Esophagus (tissue), 2 donors: ENCODE measurements at regions not wholly inside any gene's neighbourhood (a gene's known extent, or its start where the extent isn't known, plus 50 kb on each side); places are given as distances from the start of the nearest gene placed in this dataset.

Source experiments
- H3K27ac ChIP-seq, 2 donors: one replicate each; pipeline ENCODE4 v1.5.1; 2013; ENCODE audit warnings: low read depth in 2 of 2, mild to moderate bottlenecking in 2 of 2, inconsistent platforms in 1 of 2, low read length in 1 of 2, moderate library complexity in 1 of 2
- H3K27me3 ChIP-seq, 2 donors: one replicate each; pipeline ENCODE4 v1.6.1; 2013; ENCODE audit warnings: low read length in 2 of 2, control low read depth in 1 of 2, mild to moderate bottlenecking in 1 of 2; ENCODE audit not compliant: insufficient read depth in 2 of 2, control insufficient read depth in 1 of 2
- H3K36me3 ChIP-seq, 2 donors: one replicate each; pipeline ENCODE4 v1.6.1; 2013; ENCODE audit warnings: low read length in 1 of 2; ENCODE audit not compliant: control insufficient read depth in 2 of 2, insufficient read depth in 2 of 2
- H3K4me1 ChIP-seq, 2 donors: one replicate each; pipeline ENCODE4 v1.6.1; 2013; ENCODE audit warnings: low read length in 1 of 2; ENCODE audit not compliant: control insufficient read depth in 2 of 2, insufficient read depth in 2 of 2
- H3K4me3 ChIP-seq, 2 donors: one replicate each; pipeline ENCODE4 v1.5.1; 2013; ENCODE audit warnings: low read length in 2 of 2, mild to moderate bottlenecking in 2 of 2, low read depth in 1 of 2, moderate library complexity in 1 of 2
- H3K9me3 ChIP-seq, 2 donors: one replicate each; pipeline ENCODE4 v1.6.1; 2013; ENCODE audit warnings: mild to moderate bottlenecking in 2 of 2, low read depth in 1 of 2, low read length in 1 of 2, moderate library complexity in 1 of 2; ENCODE audit not compliant: control insufficient read depth in 2 of 2, insufficient read depth in 1 of 2
- WGBS, 2 donors: extraction: QIAGEN DNeasy Blood & Tissue Kit; methylation state at CpG; one replicate each; pipeline ENCODE4 v1.1.7; 2013; 5-methylcytosine and 5-hydroxymethylcytosine counted together
- donor health status: healthy with polysubstance abuse.
- donor health status: Bipolar disorder and iron deficiency.

DNA sequence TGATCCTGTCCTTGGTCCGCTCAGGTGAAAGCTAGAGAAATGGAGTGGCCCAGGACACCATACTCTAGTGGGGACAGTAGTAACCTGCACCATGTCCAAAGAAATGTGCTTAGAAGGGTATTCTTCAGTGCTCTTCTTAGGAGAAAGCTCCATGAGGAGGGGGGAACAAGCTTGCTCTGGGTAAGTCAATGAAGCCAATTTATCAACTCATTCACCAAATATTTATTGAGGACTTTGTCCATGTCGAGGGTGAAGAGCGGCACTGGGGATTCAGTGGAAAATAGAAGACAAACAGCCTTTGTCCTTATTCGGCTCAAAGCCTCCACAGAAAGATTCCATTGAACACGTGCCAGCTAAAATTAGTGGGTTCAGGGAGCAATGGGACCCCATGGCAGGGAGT lies 677.8 kb downstream of the BCL11B start:
- H3K9me3 ChIP-seq, result peaks cover 0 to 3% of the 10 kb centered on the region in 2 donors
- 73 to 84% methylated on average over 5 of the region's 5 CpGs for WGBS, 2 donors
- no peak overlapping the region for H3K4me3 ChIP-seq
- H3K27ac ChIP-seq, result no peak overlapping the region
- H3K27me3 ChIP-seq, result no peaks in the 10 kb centered on the region
- H3K36me3 ChIP-seq, result no peaks in the 10 kb centered on the region
- H3K4me1 ChIP-seq, result no peaks in the 10 kb centered on the region

DNA sequence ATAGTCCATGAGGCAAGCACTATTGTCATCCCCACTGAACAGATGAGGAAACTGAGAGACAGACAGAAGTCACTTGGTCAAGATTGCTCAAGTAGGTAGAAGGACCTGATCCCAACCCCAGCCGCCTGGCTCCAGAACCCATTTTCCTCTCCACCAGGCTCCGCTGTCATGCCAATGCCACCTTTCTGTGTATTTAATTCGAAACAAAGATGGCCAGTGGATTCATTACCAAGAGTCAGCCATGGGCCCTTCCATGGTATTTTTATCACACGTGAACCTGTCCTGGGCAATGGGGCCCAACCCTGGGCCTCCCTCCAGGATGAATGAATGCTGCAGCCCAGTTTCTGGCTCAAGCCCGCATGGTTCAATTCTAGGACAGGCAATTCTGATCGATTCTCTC lies 673.4 kb downstream of the BCL11B start:
- H3K9me3 ChIP-seq, result peaks cover 0 to 3% of the 10 kb centered on the region in 2 donors
- 85 to 91% methylated on average over 6 of the region's 6 CpGs for WGBS, 2 donors
- no peak overlapping the region for H3K27ac ChIP-seq
- no peaks in the 10 kb centered on the region for H3K36me3 ChIP-seq
- no peaks in the 10 kb centered on the region for H3K27me3 ChIP-seq
- H3K4me3 ChIP-seq, result no peak overlapping the region
- no peaks in the 10 kb centered on the region for H3K4me1 ChIP-seq

DNA sequence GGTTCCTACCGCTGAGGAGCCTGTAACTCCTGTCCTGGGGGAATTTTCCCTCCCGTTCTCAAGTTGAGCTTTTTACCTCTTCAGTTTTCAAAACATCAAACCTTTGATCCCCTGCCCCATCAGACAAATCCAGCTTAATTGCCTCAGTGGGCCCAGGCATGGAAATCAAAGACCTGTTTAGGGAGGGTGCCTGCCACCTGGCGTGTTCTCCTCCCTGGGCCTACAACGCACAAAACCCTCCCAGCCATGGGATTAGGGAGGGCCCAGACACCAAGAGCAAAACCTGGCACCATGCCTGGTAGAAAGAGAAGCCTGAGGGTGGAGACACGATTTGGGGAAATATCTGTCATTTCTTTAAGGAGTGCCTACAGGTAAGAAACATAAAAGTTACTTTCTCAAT lies 672.9 kb downstream of the BCL11B start:
- Histone ChIP-seq H3K9me3 (peaks cover 0 to 3% of the 10 kb centered on the region in 2 donors), H3K4me1 (no peaks in the 10 kb centered on the region), H3K36me3 (no peaks in the 10 kb centered on the region), H3K4me3 (no peak overlapping the region), H3K27me3 (no peaks in the 10 kb centered on the region), H3K27ac (no peak overlapping the region)
- WGBS, 2 donors, result 40 to 43% methylated on average over 5 of the region's 5 CpGs

DNA sequence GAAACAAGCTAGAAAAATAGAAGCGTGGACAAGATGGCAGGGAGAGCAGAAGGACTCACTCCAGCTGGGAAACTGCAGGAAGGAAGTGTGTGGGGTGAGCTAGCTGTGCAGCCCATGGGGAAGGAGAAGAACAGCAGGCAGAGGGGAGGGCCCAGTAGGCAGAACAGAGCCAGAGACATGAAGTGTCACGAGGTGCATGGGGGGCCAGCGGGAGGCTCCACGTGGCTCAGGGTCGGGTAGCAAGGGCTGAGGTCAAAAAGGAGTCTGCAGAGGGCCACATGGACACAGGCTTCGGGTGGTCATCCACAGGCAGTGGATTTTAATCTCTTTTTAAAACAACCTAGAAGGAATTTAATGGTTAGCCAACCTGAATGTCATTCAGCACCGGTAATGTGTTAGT lies 669.0 kb downstream of the BCL11B start:
- Histone ChIP-seq H3K4me1 (no peaks in the 10 kb centered on the region), H3K27me3 (no peaks in the 10 kb centered on the region)

DNA sequence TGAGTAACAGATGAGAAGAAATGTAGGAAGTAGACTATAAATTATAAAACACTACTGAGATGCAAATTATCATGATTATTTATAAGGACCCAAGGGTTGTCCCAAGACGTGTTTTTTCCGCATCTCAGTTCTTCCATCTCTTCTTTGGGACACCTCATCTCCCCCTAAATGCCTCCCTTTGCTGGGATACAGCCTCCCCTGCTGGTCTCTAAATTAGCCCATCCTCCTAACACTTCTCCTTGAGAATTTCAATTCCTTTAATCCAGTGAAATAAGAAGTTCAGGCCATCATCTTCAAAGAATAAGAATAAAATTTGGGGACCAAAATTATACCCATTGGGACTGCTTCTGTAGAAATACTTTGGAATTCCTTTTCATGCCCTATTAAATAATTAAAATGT lies 667.0 kb downstream of the BCL11B start:
- no peaks in the 10 kb centered on the region for H3K36me3 ChIP-seq
- H3K27ac ChIP-seq, result no peak overlapping the region
- 77 to 78% methylated on average over 2 of the region's 2 CpGs for WGBS, 2 donors
- no peak overlapping the region for H3K4me3 ChIP-seq
- H3K9me3 ChIP-seq, result no peaks in the 10 kb centered on the region
- no peaks in the 10 kb centered on the region for H3K27me3 ChIP-seq
- H3K4me1 ChIP-seq, result no peaks in the 10 kb centered on the region

More for the DNA sequence above, 669.0 kb downstream of the BCL11B start:
- Histone ChIP-seq H3K9me3 (no peaks in the 10 kb centered on the region), H3K36me3 (no peaks in the 10 kb centered on the region), H3K4me3 (no peak overlapping the region), H3K27ac (no peak overlapping the region)
- 50 to 77% methylated on average over 7 of the region's 7 CpGs for WGBS, 2 donors

DNA sequence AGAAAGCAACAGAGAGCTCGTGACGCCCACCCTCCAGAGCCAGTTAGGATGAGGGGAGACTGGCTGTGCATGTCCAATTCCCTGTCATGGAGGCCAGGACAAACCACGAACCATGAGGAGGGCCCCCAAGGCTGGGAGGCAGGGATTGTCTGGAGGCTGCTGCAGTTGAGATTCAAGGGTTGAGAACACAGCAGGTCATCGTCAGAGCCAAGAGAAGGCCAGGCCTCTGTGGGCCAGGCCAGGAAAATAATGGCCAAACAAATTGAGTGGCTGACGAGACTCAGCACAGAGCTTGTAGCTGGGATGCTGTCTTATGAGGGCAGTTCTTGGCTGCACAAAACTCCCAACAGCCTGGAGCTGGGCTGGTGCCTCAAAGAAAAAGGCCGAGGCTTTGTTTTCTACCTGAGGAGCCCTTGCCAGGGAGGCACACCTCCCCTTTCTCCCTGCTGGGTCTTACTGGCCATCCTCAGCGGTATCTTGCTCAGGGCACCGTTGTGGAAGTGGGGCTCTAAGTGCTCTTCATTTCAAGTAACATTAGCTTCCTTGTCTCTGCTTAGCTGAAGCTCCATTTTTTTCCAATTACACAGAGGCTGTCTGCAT lies 665.9 kb downstream of the BCL11B start:
- Histone ChIP-seq H3K4me3 (no peak overlapping the region), H3K27ac (no peak overlapping the region), H3K36me3 (no peaks in the 10 kb centered on the region), H3K9me3 (no peaks in the 10 kb centered on the region), H3K27me3 (no peaks in the 10 kb centered on the region), H3K4me1 (no peaks in the 10 kb centered on the region)
- WGBS, 2 donors, result 60% methylated on average over 8 of the region's 8 CpGs

DNA sequence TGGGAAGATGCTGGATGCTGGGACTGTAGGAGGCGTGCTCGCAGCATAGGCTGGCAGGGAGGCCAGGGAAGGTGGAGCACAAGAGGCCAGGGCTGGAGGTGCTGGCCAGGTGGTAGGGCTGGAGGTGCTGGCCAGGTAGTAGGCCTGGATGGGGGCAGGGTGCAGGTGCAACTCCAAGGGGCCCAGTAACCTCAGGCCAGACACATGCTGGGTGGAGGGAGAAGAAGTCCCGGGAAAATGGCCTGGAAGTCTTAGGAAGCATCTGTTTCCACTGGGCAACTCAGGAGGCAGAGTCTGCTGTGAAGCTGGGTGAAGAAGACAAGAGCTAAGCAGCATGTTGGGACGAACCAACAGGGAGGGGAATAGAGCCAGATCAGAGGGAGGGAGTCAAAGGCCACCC lies 665.2 kb downstream of the BCL11B start:
- Histone ChIP-seq H3K9me3 (no peaks in the 10 kb centered on the region), H3K36me3 (no peaks in the 10 kb centered on the region), H3K27me3 (no peaks in the 10 kb centered on the region), H3K4me1 (no peaks in the 10 kb centered on the region), H3K4me3 (no peak overlapping the region), H3K27ac (no peak overlapping the region)
- 74 to 84% methylated on average over 4 of the region's 4 CpGs for WGBS, 2 donors

DNA sequence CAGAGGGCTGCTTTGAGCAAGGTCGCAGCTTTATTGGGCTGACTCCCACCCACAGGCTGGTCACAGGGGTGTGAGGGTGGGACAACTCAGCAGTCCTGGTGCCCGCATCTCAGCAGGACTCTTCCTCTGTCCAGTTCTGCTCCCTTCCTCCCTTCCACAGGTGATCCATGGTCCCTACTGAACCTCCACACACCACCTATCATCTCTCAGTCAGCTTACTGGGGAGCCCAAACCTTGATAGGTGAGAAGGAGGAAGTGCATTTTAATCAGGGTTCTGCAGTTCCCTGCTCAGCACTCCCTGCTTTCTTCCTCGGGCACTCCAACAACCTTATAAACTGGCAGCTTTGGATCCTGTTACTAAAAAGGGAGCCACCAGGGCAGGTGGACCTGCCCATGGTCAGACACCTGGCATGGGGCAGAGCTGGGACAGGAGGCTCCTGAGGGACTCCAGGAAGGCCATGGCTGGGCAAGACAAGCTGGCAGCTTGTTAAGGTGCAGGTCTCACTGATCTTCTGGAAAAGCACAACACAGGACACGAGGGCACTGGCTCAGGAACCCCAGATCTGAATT lies 664.6 kb downstream of the BCL11B start:
- H3K27ac ChIP-seq, result no peak overlapping the region
- H3K4me3 ChIP-seq, result no peak overlapping the region
- H3K27me3 ChIP-seq, result no peaks in the 10 kb centered on the region
- WGBS, 2 donors, result 70 to 81% methylated on average over 4 of the region's 4 CpGs
- H3K4me1 ChIP-seq, result no peaks in the 10 kb centered on the region
- no peaks in the 10 kb centered on the region for H3K9me3 ChIP-seq
- H3K36me3 ChIP-seq, result no peaks in the 10 kb centered on the region

DNA sequence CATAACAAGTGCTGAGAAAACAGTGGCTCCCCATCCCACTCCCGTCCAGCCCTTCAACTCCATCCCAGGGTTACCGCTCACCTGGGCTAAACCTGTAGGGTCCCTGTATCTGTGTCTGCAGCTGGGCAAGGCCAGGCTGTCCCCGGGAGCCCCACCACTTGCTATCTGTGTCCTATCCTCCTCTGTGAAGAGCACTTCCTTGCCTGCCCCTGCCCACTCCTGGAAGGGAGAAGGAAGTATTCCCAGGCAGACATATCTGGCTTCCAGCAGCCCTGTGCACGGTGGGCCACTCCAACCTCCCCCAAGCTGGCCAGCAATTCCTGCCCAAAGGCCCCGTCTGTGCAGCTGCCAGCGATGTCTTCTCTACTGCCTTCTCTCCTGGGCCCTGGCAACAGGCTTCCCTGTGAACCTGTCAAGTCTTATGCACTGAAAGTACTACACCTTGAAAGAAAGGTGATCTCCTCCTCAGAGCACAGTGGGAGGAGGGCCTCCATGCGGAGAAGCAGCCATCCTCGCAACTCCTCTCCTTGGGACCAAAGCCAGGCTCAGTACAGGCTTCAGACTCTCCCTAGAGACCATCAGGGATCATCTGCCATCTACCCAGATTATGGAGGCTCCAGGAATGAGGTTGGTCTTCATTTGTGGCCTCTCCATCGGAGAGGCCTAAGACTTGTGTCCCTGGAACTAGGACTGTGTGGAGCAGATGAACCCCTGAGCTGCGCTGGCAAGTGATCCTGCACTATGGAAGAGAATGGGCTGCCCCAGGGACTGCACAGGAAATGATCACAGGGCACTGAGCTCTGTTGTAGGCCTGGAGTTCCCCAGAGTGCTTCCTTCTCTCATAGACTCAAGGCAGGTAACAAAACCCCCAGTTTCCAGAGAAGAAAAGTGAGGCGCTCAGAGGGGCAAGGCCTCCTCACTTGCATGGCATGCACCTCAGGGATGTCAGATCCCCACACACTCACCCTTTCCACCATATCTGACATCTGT lies 663.6 kb downstream of the BCL11B start:
- no peaks in the 10 kb centered on the region for H3K9me3 ChIP-seq
- WGBS, 2 donors, result 89% methylated on average over 11 of the region's 11 CpGs
- H3K36me3 ChIP-seq, result no peaks in the 10 kb centered on the region
- H3K4me3 ChIP-seq, result no peak overlapping the region
- no peak overlapping the region for H3K27ac ChIP-seq
- no peaks in the 10 kb centered on the region for H3K4me1 ChIP-seq
- no peaks in the 10 kb centered on the region for H3K27me3 ChIP-seq
